ENCODE measurements at regions not wholly inside any gene's neighbourhood (a gene's known extent, or its start where the extent isn't known, plus 50 kb on each side); places are given as distances from the start of the nearest gene placed in this dataset.
"Not testable (repeated sequence)": the region's sequence is repeated elsewhere in the genome, so short reads cannot be mapped to it uniquely, and the experiment has no call there.

GRCh38 chr22:48911067-48911466 is 916.6 kb downstream of the BRD1 start:
- DNase-seq = not testable (repeated sequence)

DNA sequence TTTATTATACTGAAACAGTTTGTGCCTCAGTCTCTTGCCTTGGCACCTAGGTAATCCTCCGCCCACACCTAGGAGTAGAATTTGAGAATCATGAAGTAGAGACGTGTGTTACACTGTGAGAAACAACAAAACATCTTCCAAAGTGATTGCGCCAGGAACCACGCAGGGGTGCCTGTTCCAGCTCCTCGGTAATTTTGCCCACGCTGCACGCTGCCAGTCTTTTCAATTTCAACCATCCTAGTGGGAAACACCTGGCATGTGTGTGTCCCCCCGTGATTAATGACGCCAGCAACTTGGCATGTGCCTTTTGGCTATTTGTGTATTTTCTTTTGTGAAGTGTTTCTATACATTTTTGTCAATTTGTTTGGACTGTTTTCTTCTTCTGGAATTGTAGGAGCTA is 919.1 kb downstream of the BRD1 start:
- no peak for DNase-seq

DNA sequence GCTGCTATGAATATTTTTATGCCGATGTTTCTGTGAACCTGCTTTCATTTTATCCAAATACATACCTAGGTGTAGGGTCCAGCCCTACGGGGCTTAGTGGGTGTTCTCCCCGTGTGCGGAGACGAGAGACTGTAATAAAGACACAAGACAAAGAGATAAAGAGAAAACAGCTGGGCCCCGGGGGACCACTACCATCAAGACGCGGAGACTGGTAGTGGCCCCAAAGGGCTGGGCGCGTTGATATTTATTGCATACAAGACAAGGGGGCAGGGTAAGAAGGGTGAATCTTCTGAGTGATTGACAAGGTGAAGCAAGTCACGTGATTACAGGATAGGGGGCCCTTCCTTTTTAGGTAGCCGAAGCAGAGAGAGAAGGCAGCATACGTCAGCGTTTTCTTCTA is 920.1 kb downstream of the BRD1 start:
- no peak for DNase-seq

- DNase-seq = no peak
Measured at GRCh38 chr22:48906216-48906835, 921.3 kb downstream of the BRD1 start.

GRCh38 chr22:48905206-48905975 is 922.3 kb downstream of the BRD1 start:
- DNase-seq = no peak

- no peak for DNase-seq
Measured at GRCh38 chr22:48902983-48903650, 924.6 kb downstream of the BRD1 start.

DNA sequence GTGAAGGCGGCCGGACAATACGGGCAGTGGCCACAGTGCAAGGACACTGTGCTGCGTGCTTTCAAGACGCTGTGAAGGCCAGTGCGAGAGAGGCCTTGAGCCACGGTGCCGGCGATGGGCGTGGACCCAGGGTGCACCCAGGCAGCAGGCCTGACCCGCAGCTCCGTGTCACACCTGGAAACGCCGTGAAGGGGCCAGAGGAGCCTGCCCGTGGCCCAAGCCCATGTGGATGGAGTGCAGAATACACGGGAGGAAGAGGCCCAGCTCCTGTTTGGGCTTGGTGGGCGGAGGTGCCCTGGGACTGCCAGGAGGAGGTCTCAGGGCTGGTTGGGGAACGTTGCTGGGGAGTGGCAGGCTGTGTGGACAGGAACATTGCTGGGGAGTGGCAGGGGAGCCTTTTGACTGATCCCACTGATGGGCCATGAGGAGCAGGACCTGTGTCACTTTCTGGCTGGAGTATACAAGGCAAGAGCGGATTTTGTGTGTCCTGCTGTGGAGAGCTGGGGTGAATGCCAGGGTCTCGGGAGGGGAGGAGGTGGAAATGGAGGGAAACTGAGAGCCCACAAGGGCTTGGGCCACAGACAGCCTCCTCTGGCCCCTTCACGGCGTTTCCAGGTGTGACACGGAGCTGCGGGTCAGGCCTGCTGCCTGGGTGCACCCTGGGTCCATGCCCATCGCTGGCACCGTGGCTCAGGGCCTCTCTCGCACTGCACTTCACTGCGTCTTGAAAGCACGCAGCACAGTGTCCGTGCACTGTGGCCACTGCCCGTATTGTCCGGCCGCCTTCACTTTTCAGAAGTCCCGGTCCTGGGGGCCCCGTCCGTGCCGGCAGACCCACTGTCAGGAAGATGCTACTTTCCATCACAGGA is 925.4 kb downstream of the BRD1 start:
- DNase-seq = no peak

GRCh38 chr22:48901324-48901723 is 926.3 kb downstream of the BRD1 start:
- no peak for DNase-seq

- no peak for DNase-seq
Measured at GRCh38 chr22:48900626-48901025, 927.0 kb downstream of the BRD1 start.

GRCh38 chr22:48900327-48900597 is 927.4 kb downstream of the BRD1 start:
- no peak for DNase-seq

DNA sequence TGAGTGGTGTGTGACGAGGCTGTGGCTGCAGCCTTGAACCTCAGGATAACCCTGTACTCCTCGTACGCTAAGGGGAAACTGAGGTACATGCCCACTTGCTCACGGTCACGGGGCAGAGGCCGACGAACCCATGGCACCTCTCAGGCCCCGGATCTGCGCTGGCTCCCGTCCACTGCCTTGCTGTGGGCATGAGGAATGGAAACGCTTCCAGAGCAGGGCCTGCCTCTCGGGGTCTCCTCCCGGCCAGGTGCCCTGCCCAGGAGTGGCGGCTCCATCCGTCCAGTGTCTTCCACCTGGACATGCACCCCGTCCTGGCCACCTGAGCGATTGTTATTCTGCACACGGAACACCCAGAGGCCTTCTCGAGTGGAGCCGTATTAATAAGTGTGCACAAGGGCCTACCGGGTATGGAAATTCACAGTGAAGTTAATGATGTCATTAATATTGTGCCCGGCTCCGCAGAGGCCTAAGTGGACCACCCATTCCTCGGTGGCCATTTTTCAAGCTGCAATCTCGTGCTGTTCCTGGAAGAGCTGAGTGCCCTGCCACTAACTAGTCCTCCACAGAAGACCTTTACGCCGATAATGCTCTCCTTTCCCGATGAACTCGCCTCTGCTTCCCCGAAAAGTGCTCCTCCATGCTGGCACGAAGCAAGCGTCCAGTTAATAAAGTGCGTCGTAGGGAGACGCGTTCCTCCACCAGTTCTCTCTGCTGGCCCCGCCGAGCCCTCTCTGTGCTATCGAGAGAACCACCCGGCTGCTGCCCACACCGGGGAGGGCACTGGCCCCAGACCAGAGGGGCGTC is 927.9 kb downstream of the BRD1 start:
- DNase-seq = no peak

- no peak for DNase-seq
Measured at GRCh38 chr22:48898524-48899250, 929.0 kb downstream of the BRD1 start.

DNA sequence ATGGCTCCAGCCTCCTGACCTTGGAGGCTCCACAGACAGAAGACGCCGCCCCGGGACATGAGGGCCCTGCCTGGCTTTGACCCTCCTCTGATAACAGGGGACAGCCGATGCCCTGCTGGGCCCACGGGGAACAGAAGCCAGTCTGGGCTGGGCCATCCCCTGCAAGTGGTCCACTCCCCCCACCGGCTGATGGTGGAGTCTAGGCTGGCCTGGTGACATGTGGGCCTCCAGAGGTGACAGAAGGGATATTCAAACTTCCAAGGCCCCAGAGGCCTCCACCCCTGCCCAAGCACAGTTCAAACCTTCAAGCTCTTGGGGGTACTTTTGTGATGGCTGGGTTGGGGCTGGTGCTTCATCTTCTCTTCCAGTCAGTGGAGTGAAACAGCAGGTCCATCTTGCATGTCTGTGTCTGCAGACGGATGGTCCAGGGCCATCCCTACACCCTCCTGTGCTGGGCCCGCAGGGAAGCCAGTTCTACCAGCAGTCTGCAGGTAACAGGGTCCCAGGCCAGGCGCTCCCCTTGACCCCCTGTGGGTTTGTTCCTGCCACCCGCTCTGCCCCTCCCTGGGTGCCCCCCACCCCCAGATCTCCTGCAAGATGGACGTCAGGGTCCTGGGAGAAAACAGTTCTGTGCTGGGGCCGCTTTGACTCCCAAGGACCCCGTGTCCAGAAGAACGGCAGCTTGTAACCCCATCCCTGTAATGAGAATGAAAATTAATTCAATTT is 929.9 kb downstream of the BRD1 start:
- no peak for DNase-seq

- no peak for DNase-seq
Measured at GRCh38 chr22:48896766-48897644, 930.7 kb downstream of the BRD1 start.

- DNase-seq = no peak
Measured at GRCh38 chr22:48895831-48896765, 931.6 kb downstream of the BRD1 start.

GRCh38 chr22:48895336-48895735 is 932.3 kb downstream of the BRD1 start:
- no peak for DNase-seq

GRCh38 chr22:48894804-48895250 is 932.8 kb downstream of the BRD1 start:
- no peak for DNase-seq
